ENCODE measurements at regions not wholly inside any gene's neighbourhood (a gene's known extent, or its start where the extent isn't known, plus 50 kb on each side); places are given as distances from the start of the nearest gene placed in this dataset.

GRCh38 chrX:122787231-122787630 is 396.8 kb upstream of the GRIA3 start:
- TF ChIP-seq, protein P1, sequence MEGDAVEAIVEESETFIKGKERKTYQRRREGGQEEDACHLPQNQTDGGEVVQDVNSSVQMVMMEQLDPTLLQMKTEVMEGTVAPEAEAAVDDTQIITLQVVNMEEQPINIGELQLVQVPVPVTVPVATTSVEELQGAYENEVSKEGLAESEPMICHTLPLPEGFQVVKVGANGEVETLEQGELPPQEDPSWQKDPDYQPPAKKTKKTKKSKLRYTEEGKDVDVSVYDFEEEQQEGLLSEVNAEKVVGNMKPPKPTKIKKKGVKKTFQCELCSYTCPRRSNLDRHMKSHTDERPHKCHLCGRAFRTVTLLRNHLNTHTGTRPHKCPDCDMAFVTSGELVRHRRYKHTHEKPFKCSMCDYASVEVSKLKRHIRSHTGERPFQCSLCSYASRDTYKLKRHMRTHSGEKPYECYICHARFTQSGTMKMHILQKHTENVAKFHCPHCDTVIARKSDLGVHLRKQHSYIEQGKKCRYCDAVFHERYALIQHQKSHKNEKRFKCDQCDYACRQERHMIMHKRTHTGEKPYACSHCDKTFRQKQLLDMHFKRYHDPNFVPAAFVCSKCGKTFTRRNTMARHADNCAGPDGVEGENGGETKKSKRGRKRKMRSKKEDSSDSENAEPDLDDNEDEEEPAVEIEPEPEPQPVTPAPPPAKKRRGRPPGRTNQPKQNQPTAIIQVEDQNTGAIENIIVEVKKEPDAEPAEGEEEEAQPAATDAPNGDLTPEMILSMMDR (IDR thresholded peaks at IDR 0.05), result no peak
- no peak for TF ChIP-seq EZH2 (IDR thresholded peaks at IDR 0.05; ENCODE audit: borderline replicate concordance, insufficient read depth, low read depth, low read length, poor library complexity, severe bottlenecking)
- Mint-ChIP-seq H3K9me3 (ENCODE audit: insufficient read depth) (peaks cover 4% of the 10 kb centered on the region), H3K27ac (no peak overlapping the region), H3K4me1 (no peaks in the 10 kb centered on the region), H3K27me3 (no peaks in the 10 kb centered on the region), H3K4me3 (no peak overlapping the region)
- intact Hi-C loops (cut with micrococcal nuclease), result no loop called here
- Histone ChIP-seq H3K79me2 (ENCODE audit: control insufficient read depth, insufficient read depth, low read length) (no peaks in the 10 kb centered on the region), H2AFZ (ENCODE audit: insufficient read depth, low read depth, low read length, poor library complexity, severe bottlenecking) (no peak overlapping the region), H3K36me3 (replicated peaks in 1 of 2; ENCODE audit: control extremely low read depth in 1 of 2, control insufficient read depth in 1 of 2, extremely low read depth in 1 of 2, insufficient read depth in 2 of 2, low read length in 1 of 2) (no peaks in the 10 kb centered on the region), H4K20me1 (ENCODE audit: control insufficient read depth, insufficient read depth, low read length, poor library complexity, severe bottlenecking) (no peaks in the 10 kb centered on the region), H3K27me3 (replicated peaks in 1 of 4; ENCODE audit: control extremely low read depth in 1 of 4, control insufficient read depth in 3 of 4, insufficient read depth in 4 of 4, low read length in 3 of 4) (no peaks in the 10 kb centered on the region), H3K4me1 (ENCODE audit: control insufficient read depth in 2 of 2, insufficient read depth in 2 of 2, low read length in 2 of 2) (no peaks in the 10 kb centered on the region), H3K9ac (ENCODE audit: low read length) (no peak overlapping the region), H3K27ac (ENCODE audit: low read length in 2 of 2) (no peak overlapping the region), H3K4me3 (ENCODE audit: control extremely low read depth in 1 of 5, extremely low read depth in 1 of 5, insufficient read depth in 1 of 5, low read depth in 2 of 5, low read length in 4 of 5) (no peak overlapping the region), H3K4me2 (replicated peaks; ENCODE audit: low read depth, low read length, poor library complexity, severe bottlenecking) (no peak overlapping the region), H3K9me3 (ENCODE audit: control extremely low read depth in 1 of 3, control insufficient read depth in 2 of 3, insufficient read depth in 1 of 3, low read length in 2 of 3) (no peaks in the 10 kb centered on the region)
- POLR2A ChIA-PET, result no interaction called here
- CTCF ChIA-PET, result no interaction called here
- no peak for DNase-seq
- ATAC-seq (ENCODE audit: low read depth), result no peak
- WGBS (ENCODE audit: insufficient coverage), result no CpG with 5 or more reads among the region's 3 CpGs

DNA sequence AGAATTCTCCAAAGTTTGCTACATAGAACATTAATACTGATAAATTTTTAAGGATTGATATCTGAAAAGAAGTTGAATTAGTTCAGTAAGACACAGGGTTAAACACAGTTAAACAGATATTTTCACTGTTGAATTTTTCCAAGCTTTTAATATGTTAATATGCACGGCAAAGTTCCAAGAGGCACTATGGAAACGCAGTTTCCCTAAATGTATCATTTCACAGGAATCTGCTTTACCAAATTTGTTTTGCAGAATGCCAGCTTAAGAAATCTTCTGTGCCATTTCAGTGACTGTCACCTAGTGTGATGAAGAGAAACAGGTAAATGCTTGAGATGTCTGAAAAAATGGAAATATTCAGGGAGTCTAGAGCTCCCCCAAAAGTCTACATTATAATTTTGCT is 395.9 kb upstream of the GRIA3 start:
- CTCF ChIA-PET, result no interaction called here
- ATAC-seq (ENCODE audit: low read depth), result no peak
- intact Hi-C loops (cut with micrococcal nuclease), result no loop called here
- DNase-seq, result no peak
- Histone ChIP-seq H3K27ac (ENCODE audit: low read length in 2 of 2) (no peak overlapping the region), H3K79me2 (ENCODE audit: control insufficient read depth, insufficient read depth, low read length) (no peaks in the 10 kb centered on the region), H3K9me3 (ENCODE audit: control extremely low read depth in 1 of 3, control insufficient read depth in 2 of 3, insufficient read depth in 1 of 3, low read length in 2 of 3) (no peaks in the 10 kb centered on the region), H3K4me2 (replicated peaks; ENCODE audit: low read depth, low read length, poor library complexity, severe bottlenecking) (no peak overlapping the region), H3K36me3 (replicated peaks in 1 of 2; ENCODE audit: control extremely low read depth in 1 of 2, control insufficient read depth in 1 of 2, extremely low read depth in 1 of 2, insufficient read depth in 2 of 2, low read length in 1 of 2) (no peaks in the 10 kb centered on the region), H4K20me1 (ENCODE audit: control insufficient read depth, insufficient read depth, low read length, poor library complexity, severe bottlenecking) (no peaks in the 10 kb centered on the region), H3K4me3 (ENCODE audit: control extremely low read depth in 1 of 5, extremely low read depth in 1 of 5, insufficient read depth in 1 of 5, low read depth in 2 of 5, low read length in 4 of 5) (no peak overlapping the region), H3K27me3 (replicated peaks in 1 of 4; ENCODE audit: control extremely low read depth in 1 of 4, control insufficient read depth in 3 of 4, insufficient read depth in 4 of 4, low read length in 3 of 4) (no peaks in the 10 kb centered on the region), H3K9ac (ENCODE audit: low read length) (no peak overlapping the region), H2AFZ (ENCODE audit: insufficient read depth, low read depth, low read length, poor library complexity, severe bottlenecking) (no peak overlapping the region), H3K4me1 (ENCODE audit: control insufficient read depth in 2 of 2, insufficient read depth in 2 of 2, low read length in 2 of 2) (no peaks in the 10 kb centered on the region)
- Mint-ChIP-seq H3K4me3 (no peak overlapping the region), H3K27ac (no peak overlapping the region), H3K27me3 (no peaks in the 10 kb centered on the region), H3K9me3 (ENCODE audit: insufficient read depth) (peaks cover 4% of the 10 kb centered on the region), H3K4me1 (no peaks in the 10 kb centered on the region)
- TF ChIP-seq EZH2 (IDR thresholded peaks at IDR 0.05; ENCODE audit: borderline replicate concordance, insufficient read depth, low read depth, low read length, poor library complexity, severe bottlenecking), result no peak
- TF ChIP-seq, protein P1 (IDR thresholded peaks at IDR 0.05), result no peak
- POLR2A ChIA-PET, result no interaction called here
- WGBS (ENCODE audit: insufficient coverage), result no CpG with 5 or more reads among the region's 2 CpGs

All from B cell (primary cell).